ENCODE measurements at regions not wholly inside any gene's neighbourhood (a gene's known extent, or its start where the extent isn't known, plus 50 kb on each side); places are given as distances from the start of the nearest gene placed in this dataset.

GRCh38 chr10:70939441-70940003 is 51.2 kb upstream of the PCBD1 start:
- no peak for DNase-seq

DNA sequence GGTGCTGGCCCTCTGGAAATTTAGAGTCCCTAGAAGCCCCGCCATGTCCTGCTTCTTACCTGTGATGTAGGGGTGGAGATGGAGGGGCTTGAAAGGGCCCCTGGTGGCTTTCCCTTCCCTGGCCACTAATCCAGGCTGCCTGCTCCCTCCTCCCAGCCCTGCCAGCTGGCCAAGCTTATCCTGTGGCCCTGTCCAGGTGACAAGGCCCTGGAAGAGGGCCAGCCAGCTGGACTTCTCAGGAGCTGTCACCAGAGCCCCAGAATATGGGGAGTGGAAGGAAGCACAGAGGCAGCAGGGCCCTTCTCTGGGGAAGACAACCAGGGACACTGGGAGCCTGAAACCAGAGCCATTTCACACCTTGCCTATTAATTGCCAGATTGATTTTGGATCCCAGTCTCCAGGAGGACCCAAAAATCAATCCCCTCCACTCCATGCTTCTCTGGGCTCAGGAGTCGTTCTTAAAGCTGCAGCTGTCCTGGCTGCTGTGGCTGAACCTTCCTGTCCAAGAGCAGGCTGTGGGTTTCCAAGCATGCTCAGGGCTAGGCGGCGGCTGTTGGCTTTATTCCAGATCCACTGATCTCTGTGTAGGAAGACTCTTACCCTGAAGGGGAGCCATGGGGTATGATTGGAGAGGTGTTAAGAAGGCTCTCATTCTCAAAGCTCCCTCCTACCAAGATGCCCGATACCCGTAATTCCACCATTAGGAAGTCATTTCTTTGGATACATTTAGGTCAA is 52.6 kb upstream of the PCBD1 start:
- no peak for DNase-seq

DNA sequence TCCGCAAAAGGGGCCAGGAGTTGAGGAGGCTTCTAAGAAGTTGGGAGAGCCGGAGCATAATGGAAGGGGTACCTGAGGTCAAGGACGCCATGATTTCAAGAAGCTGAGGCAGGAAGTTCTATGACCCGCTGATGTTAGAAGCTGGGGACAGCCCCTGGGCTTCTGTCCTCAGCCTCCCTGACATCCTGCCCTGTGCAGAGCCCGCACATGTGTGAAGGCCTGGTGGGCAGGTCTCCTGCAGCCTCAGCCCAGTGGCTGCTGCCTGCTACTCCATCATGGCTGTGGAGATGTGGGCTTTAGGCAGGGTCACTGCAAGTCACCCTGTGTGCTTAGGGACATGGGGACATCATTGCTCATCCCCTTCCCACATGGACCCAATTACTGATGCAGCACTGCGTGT is 53.8 kb upstream of the PCBD1 start:
- DNase-seq, result no peak

DNA sequence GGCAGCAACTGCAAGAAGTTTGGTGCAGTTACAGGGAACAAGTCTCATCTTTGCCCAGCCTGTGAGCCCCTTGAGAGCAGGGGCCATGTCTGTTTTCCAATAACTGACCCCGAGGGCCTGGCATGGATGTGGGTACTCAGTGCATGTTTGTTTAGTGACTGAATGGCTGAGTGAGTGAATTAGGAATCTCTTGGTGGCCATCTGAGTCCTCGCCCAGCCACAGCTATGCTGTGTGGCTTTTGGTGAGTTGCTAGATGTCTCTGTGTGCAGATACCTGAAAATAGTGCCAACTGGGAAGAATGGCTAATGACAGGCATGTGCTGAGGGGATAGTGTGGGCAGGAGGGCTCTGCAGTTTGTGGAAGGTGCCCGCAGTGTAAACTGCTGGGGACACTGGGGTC is 54.4 kb upstream of the PCBD1 start:
- no peak for DNase-seq

DNA sequence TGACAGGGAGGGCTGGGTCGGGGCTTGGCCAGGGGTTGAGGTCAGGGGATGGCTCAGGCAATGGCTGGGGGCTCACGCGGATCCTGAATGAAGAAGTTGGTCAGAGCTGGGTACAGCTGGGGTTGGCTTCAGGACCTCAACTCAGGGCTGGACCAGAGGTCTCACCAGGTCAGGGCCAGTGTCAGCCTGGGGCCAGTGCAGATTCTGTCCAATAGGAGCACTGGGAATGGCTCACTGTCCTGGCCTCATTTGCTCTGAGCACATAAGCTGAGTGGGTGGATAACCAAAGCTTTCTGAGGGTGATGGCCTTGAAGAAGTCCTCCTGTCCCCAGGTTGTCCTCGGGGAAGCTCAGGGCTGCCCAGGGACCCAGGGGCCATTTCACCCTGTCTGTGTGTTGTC is 54.9 kb upstream of the PCBD1 start:
- no peak for DNase-seq

DNA sequence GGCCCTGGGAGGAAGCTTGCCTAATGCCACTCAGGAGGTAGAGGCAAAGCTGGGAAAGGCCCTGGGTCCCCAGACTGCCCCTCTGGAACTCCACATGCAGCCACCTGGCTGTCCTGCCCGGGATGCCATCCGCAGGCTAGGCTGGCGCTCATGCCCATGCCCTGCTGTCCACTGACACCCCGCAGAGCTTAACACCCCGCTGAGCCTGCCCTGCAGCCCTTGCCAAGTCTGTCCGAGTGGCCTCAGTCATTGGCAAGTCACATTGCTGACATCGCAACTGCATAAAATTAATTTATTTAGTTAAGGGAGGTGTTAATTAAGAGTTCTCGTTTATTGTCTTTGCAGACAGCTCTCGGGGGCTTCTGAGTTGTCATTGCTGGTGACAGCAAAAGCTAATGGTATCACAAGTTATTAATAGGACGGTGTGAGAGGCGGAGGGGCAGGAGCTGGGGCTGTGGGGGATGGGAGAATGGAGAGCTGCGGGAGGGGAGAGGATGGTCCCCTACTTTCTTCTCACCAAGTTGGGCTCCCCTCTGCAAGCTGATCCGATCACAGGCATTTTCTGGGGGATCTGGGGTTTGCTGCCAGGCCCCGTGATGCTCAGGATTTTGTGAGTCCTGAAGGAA is 55.6 kb upstream of the PCBD1 start:
- no peak for DNase-seq

- no peak for DNase-seq
Measured at GRCh38 chr10:70950037-70950436, 61.7 kb upstream of the PCBD1 start.

DNA sequence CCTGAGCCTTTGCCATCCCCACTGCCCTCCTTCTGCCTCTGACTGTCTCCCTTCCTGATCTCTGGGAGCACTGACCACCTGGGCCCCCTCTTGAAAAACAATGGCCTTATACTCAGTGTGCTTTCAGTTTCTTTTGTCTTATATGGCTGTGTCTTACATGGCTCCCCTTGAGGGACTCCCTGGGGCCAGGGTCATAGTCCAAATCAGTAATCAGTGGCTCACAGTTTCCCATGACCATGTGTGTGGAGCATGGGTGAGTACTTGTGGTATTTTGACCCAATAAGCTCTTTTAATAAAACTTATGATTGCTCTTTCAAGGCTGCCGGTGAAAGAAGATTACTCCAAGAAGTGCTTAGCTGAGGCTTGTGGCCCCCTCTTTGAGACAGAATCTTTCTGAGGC is 62.4 kb upstream of the PCBD1 start:
- DNase-seq, result no peak

- no peak for DNase-seq
Measured at GRCh38 chr10:70952401-70952800, 64.0 kb upstream of the PCBD1 start.

DNA sequence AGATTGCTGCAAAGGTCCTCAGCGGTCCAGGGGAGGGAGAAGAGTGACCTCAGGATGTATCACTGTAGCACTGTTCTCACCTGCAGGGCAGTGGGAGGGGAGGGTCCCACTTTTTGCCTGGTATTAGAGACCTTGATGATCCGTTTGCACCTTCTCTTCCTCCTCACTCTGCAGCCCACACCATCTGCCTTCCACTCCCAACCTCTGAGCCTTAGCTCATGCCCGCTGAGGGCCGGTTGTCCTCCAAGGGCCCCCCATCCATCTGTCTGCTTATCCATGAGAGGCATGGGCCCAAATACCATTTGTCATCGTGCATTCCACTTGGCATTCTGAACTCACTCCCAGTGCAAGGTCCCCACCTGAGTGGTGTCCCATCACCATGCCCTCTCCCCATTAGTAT is 64.6 kb upstream of the PCBD1 start:
- no peak for DNase-seq

DNA sequence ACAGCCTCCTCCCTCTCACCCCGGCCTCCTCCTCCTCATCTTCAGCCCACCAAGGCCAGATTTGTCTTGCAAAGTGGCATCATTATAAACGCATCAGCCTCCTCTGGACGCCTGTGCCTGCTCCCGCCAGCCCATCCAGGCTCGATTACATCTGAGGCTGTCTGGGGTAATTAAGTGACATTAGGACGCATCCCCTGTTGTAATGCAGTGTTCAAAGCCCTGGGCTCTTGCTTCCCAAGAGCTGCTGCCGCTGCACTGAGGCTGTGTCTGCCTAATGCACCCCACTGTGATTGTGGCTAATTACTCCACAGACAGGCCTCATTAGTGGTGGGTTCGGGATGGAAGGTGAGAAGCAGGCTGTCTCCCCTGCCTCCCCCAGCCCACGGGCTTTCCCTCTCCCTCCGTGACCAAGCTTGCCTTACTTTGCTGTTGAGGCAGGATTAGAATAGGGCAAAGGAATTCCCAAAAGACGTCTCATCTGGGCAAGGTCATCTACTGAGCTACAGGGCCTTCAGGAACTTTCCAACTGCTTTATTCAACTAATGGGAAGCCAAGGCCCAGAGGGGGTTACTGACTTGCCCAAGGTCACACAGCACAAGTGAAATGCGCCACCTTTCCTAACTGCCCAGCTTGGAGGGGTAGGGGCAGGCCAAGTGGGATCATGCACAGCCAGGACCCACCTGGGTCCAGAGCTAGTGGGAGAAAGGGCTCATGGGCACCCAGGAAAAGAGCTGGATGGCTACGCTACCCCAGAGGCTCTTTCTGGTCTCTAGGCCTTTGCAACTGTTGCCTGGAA is 66.2 kb upstream of the PCBD1 start:
- DNase-seq, result no peak

- DNase-seq, result no peak
Measured at GRCh38 chr10:70956029-70956759, 67.8 kb upstream of the PCBD1 start.

DNA sequence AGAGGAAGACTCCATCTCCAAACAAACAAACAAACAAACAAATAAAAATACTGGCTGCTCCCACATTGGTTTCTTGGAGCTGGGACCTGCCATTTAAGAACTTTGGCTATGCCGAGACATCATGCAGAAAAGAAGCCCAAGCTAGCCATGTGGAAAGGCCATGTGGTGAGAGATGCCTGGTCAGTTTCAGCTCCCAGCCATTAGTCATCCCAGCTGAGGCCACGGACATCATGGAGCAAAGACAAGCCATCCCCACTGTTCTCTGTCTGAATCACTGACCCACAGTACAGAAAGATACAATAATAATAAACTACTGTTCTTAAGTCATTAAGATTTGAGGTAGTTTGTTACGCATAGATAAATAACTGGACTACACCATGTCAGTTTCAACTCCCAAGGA is 70.0 kb upstream of the PCBD1 start:
- no peak for DNase-seq

GRCh38 chr10:70960316-70960715 is 72.0 kb upstream of the PCBD1 start:
- no peak for DNase-seq

DNA sequence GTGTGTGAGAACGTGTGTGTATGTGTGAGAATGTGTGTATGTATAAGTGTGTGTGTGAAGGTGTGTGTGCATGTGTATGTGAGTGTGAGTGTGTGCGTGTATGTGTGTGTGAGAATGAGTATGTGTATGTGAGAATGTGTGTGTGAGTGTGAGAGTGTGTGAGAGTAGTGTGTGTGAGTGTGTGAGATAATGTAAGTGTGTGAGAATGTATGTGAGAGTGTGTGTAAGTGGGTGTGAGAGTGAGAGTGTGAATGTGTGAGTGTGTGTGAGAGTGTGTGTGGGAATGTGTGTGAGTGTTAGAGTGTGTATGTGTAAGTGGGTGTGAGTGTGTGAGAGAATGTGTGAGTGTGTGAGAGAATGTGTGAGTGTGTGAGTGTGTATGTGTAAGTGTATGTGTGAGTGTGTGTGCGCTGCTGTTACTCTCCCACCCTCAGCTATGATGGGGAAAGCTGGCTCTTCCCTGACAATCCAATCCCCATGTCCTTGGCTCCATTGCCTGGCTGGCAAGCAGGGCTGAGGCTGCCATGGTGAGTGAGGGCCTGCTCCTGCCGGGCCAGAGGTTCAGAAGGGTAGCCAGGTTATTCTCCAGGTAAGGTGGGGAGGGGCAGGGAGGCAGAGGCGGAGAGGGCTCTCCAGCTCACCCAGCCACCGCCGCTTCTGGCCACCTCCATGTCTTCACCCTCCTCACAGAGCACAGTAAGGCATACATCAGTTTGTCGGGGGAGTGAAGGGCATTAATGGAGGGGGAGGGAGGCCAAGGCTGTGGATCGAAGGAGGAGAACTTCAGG is 72.6 kb upstream of the PCBD1 start:
- no peak for DNase-seq

DNA sequence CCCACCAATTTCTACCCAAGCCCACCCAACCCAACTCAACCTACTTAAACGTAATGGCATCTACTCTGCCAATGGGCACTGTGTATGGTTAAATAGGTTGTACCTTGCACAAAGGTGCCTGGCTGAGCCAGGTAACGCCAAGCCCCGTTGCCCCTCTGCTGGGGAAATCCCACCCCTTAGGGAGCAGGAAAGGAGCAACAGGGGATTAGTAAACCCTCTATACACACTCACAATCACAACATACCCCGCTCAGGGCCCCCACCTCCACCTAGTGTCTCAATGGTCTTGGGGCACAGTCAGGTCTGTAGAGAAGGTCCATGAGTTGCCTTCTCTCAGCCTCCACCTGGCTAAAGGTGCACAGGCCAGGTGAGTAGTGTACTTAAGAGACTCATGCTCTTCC is 74.3 kb upstream of the PCBD1 start:
- no peak for DNase-seq

- DNase-seq, result no peak
Measured at GRCh38 chr10:70963271-70963670, 74.9 kb upstream of the PCBD1 start.

GRCh38 chr10:70964245-70964644 is 75.9 kb upstream of the PCBD1 start:
- no peak for DNase-seq

DNA sequence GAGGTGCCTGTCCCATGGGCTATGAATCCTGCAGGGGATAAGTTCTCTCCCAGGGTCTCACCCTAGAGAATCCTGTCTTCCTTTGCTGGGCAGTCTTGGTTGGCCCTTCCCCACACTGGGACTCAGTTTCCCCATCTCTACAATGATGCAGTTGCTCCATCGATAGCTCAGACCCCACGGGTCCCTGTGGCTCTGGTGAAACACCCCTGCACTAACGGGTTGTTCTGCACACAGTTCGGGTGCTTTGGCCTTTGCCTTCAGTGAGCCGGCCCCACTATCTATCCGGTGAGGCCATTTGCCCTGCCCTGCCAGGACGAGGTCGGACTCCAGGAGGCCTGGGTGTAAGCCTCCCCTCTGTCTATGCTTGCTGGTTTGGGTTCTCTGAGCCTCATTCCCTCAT is 76.5 kb upstream of the PCBD1 start:
- DNase-seq, result no peak

GRCh38 chr10:70965566-70965965 is 77.2 kb upstream of the PCBD1 start:
- DNase-seq, result no peak

- DNase-seq, result no peak
Measured at GRCh38 chr10:70966646-70967553, 78.5 kb upstream of the PCBD1 start.
